Breast epithelium (tissue), 4 donors: ENCODE measurements at regions not wholly inside any gene's neighbourhood (a gene's known extent, or its start where the extent isn't known, plus 50 kb on each side); places are given as distances from the start of the nearest gene placed in this dataset.

Source experiments
- DNase-seq, 2 donors: peaks; one replicate each; pipeline ENCODE4 v3.0.0-alpha.2; 2019; ENCODE audit warnings: low spot score in 2 of 2
- H3K27ac ChIP-seq, 2 donors: fragments of 200-600 bp; sonication (generic) in 1 of 2; one replicate each; pipeline ENCODE4 v1.5.1; 2016 to 2019; ENCODE audit warnings: mild to moderate bottlenecking in 1 of 2
- H3K27me3 ChIP-seq, 2 donors: fragments of 200-600 bp; sonication (generic) in 1 of 2; one replicate each; pipeline versions ENCODE4 v1.5.1 to v1.6.0; 2017 to 2019; ENCODE audit warnings: control low read depth in 1 of 2, mild to moderate bottlenecking in 1 of 2
- H3K36me3 ChIP-seq: fragments of 200-600 bp; one replicate; pipeline ENCODE4 v1.5.1; 2019
- H3K4me1 ChIP-seq, 2 donors: fragments of 200-600 bp; sonication (generic); one replicate each; pipeline ENCODE4 v1.5.1; 2016 to 2019; ENCODE audit warnings: control low read depth in 1 of 2
- H3K4me3 ChIP-seq, 3 donors: fragments of 200-600 bp; sonication (generic); 1 replicate in 2 of 3; 2 replicates in 1 of 3; pipeline ENCODE4 v1.5.1; 2016 to 2019; ENCODE audit warnings: mild to moderate bottlenecking in 3 of 3, moderate library complexity in 2 of 3
- H3K9me3 ChIP-seq, 2 donors: fragments of 200-600 bp; sonication (generic) in 1 of 2; one replicate each; pipeline ENCODE4 v1.5.1; 2016 to 2019; ENCODE audit warnings: control low read depth in 1 of 2
- CTCF ChIP-seq, 3 donors: fragments of 450-650 bp; IDR thresholded peaks; one replicate each; pipeline ENCODE4 v1.5.1; 2016 to 2017; ENCODE audit warnings: antibody characterized with exemption in 3 of 3, mild to moderate bottlenecking in 3 of 3, moderate library complexity in 3 of 3
- POLR2A ChIP-seq: fragments of 450-650 bp; IDR thresholded peaks from one replicate; pipeline ENCODE4 v1.6.1; 2016; ENCODE audit warnings: antibody characterized with exemption, mild to moderate bottlenecking, moderate library complexity
- POLR2AphosphoS5 ChIP-seq, 3 donors: sonication (generic); formaldehyde crosslinking; IDR thresholded peaks; one replicate each; pipeline ENCODE4 v1.6.1; 2017; ENCODE audit warnings: antibody characterized with exemption in 3 of 3
- intact Hi-C: fragments of 100-400 bp; cut with DNase I; formaldehyde crosslinking; loops from one replicate; pipeline ENCODE4 v1.15.1; 2023; ENCODE audit warnings: low total_unique reads

GRCh38 chr16:62832214-62832613 lies 796.0 kb upstream of the CDH8 start:
- Histone ChIP-seq H3K9me3 (no peaks in the 10 kb centered on the region), H3K4me1 (no peaks in the 10 kb centered on the region), H3K27me3 (no peaks in the 10 kb centered on the region), H3K4me3 (no peak overlapping the region), H3K36me3 (no peaks in the 10 kb centered on the region), H3K27ac (no peak overlapping the region)
- TF ChIP-seq CTCF (IDR thresholded peaks at IDR 0.05), result no peak
- no peak for TF ChIP-seq POLR2AphosphoS5 (IDR thresholded peaks at IDR 0.05)
- TF ChIP-seq POLR2A, result no peak
- intact Hi-C loops, result no loop called here
- DNase-seq, result no peak

GRCh38 chr16:62831235-62831850 lies 795.1 kb upstream of the CDH8 start:
- Histone ChIP-seq H3K36me3 (no peaks in the 10 kb centered on the region), H3K27ac (no peak overlapping the region), H3K4me3 (no peak overlapping the region), H3K9me3 (no peaks in the 10 kb centered on the region), H3K27me3 (no peaks in the 10 kb centered on the region), H3K4me1 (no peaks in the 10 kb centered on the region)
- no peak for DNase-seq
- intact Hi-C loops, result no loop called here
- no peak for TF ChIP-seq CTCF (IDR thresholded peaks at IDR 0.05)
- TF ChIP-seq POLR2A, result no peak
- no peak for TF ChIP-seq POLR2AphosphoS5 (IDR thresholded peaks at IDR 0.05)

- H3K27ac ChIP-seq, result no peak overlapping the region
- no peaks in the 10 kb centered on the region for H3K9me3 ChIP-seq
- H3K27me3 ChIP-seq, result no peaks in the 10 kb centered on the region
- TF ChIP-seq POLR2AphosphoS5 (IDR thresholded peaks at IDR 0.05) (no peak), CTCF (IDR thresholded peaks at IDR 0.05) (no peak), POLR2A (no peak)
- intact Hi-C loops, result no loop called here
- no peaks in the 10 kb centered on the region for H3K4me1 ChIP-seq
- H3K36me3 ChIP-seq, result no peaks in the 10 kb centered on the region
- H3K4me3 ChIP-seq, result no peak overlapping the region
- no peak for DNase-seq
Observed at GRCh38 chr16:62829607-62830006, 793.4 kb upstream of the CDH8 start.

GRCh38 chr16:62829084-62829483 lies 792.8 kb upstream of the CDH8 start:
- H3K27me3 ChIP-seq, result no peaks in the 10 kb centered on the region
- no peaks in the 10 kb centered on the region for H3K9me3 ChIP-seq
- no peak overlapping the region for H3K4me3 ChIP-seq
- intact Hi-C loops, result no loop called here
- no peak for TF ChIP-seq POLR2AphosphoS5 (IDR thresholded peaks at IDR 0.05)
- no peak for TF ChIP-seq CTCF (IDR thresholded peaks at IDR 0.05)
- TF ChIP-seq POLR2A, result no peak
- DNase-seq, result no peak
- no peak overlapping the region for H3K27ac ChIP-seq
- H3K36me3 ChIP-seq, result no peaks in the 10 kb centered on the region
- no peaks in the 10 kb centered on the region for H3K4me1 ChIP-seq

GRCh38 chr16:62821824-62822223 lies 785.6 kb upstream of the CDH8 start:
- intact Hi-C loops, result no loop called here
- H3K27me3 ChIP-seq, result no peaks in the 10 kb centered on the region
- no peaks in the 10 kb centered on the region for H3K9me3 ChIP-seq
- no peaks in the 10 kb centered on the region for H3K36me3 ChIP-seq
- TF ChIP-seq POLR2AphosphoS5 (IDR thresholded peaks at IDR 0.05) (no peak), POLR2A (no peak), CTCF (IDR thresholded peaks at IDR 0.05) (no peak)
- no peaks in the 10 kb centered on the region for H3K4me1 ChIP-seq
- no peak overlapping the region for H3K4me3 ChIP-seq
- no peak for DNase-seq
- no peak overlapping the region for H3K27ac ChIP-seq
